ENCODE measurements at regions not wholly inside any gene's neighbourhood (a gene's known extent, or its start where the extent isn't known, plus 50 kb on each side); places are given as distances from the start of the nearest gene placed in this dataset.

DNA sequence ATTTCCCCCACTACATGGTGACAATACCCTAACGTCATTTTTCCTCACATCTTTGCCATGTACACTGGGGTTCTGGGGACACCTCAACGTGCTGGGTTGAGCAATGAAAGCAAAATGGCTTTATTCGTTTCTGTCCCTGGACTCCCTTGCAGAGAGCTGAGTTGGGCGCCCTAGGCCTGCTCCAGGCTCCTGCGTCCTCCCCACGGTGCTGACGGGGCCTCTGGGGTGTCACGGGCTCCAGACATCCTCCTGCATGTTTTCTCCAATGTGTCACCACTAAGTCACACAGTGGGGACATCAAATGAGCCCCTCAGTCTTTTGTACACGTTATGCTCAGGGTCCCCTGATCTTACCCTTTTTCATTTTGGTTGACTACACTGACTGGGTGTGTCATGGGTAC, 99.8 kb downstream of the TTLL2 start:
- CTCF ChIA-PET (ENCODE audit: unreplicated experiment) = no interaction called here
- H2AFZ ChIP-seq (ENCODE audit: low read length) = no peak overlapping the region
- TF ChIP-seq, protein P1, sequence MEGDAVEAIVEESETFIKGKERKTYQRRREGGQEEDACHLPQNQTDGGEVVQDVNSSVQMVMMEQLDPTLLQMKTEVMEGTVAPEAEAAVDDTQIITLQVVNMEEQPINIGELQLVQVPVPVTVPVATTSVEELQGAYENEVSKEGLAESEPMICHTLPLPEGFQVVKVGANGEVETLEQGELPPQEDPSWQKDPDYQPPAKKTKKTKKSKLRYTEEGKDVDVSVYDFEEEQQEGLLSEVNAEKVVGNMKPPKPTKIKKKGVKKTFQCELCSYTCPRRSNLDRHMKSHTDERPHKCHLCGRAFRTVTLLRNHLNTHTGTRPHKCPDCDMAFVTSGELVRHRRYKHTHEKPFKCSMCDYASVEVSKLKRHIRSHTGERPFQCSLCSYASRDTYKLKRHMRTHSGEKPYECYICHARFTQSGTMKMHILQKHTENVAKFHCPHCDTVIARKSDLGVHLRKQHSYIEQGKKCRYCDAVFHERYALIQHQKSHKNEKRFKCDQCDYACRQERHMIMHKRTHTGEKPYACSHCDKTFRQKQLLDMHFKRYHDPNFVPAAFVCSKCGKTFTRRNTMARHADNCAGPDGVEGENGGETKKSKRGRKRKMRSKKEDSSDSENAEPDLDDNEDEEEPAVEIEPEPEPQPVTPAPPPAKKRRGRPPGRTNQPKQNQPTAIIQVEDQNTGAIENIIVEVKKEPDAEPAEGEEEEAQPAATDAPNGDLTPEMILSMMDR (conservative IDR thresholded peaks at IDR 0.05; ENCODE audit: low read length) = no peak
- TF ChIP-seq EZH2phosphoT487 (IDR thresholded peaks at IDR 0.05; ENCODE audit: borderline replicate concordance, low read depth, low read length) = no peak
- POLR2A ChIA-PET = no interaction called here
- no peaks in the 10 kb centered on the region for H4K20me1 ChIP-seq (ENCODE audit: insufficient read depth, low read length)
- BruUV-seq (replicated peaks) = no TSS peak
- no peaks in the 10 kb centered on the region for H3K4me1 ChIP-seq (ENCODE audit: insufficient read depth, low read length, poor library complexity, severe bottlenecking)
- no peak overlapping the region for H3K27ac ChIP-seq (ENCODE audit: low read depth, low read length, poor library complexity, severe bottlenecking)
- no peaks in the 10 kb centered on the region for H3K9me3 ChIP-seq (ENCODE audit: low read length)
- DNase-seq (ENCODE audit: low spot score) = no peak
- intact Hi-C loops (cut with micrococcal nuclease; ENCODE audit: unreplicated experiment) = no loop called here
- no peaks in the 10 kb centered on the region for H3K36me3 ChIP-seq (ENCODE audit: insufficient read depth, low read length)
- no peak overlapping the region for H3K4me3 ChIP-seq (ENCODE audit: low read depth, low read length, poor library complexity, severe bottlenecking)
- no peak overlapping the region for H3K4me2 ChIP-seq (ENCODE audit: low read length)
- H3K9me2 ChIP-seq (ENCODE audit: insufficient read depth, low read length) = no peaks in the 10 kb centered on the region
- no peaks in the 10 kb centered on the region for H3K79me2 ChIP-seq (ENCODE audit: insufficient read depth, low read depth, low read length)

DNA sequence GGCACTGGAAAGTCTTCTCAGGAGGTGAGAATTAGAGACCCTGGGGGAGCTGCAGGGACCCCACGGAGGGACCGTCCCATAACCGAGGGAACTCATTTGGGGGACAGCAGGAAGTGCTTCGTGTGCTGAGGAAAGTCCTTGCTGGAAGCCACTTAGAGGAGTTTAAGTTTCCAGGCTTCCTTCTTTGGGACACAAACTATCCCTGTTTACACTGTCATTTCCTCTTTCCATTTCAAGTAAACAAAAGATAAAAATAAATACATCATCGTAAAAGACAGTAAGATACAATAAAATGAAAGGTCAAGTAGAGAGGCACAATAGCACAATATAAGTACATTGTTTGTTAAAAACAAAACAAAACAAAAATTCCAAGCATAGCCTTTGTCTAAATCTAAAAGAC, 101.2 kb downstream of the TTLL2 start:
- Histone ChIP-seq H4K20me1 (ENCODE audit: insufficient read depth, low read length) (no peaks in the 10 kb centered on the region), H3K79me2 (ENCODE audit: insufficient read depth, low read depth, low read length) (no peaks in the 10 kb centered on the region), H3K4me2 (ENCODE audit: low read length) (no peak overlapping the region), H2AFZ (ENCODE audit: low read length) (no peak overlapping the region), H3K4me3 (ENCODE audit: low read depth, low read length, poor library complexity, severe bottlenecking) (no peak overlapping the region), H3K36me3 (ENCODE audit: insufficient read depth, low read length) (no peaks in the 10 kb centered on the region), H3K4me1 (ENCODE audit: insufficient read depth, low read length, poor library complexity, severe bottlenecking) (no peaks in the 10 kb centered on the region), H3K9me2 (ENCODE audit: insufficient read depth, low read length) (no peaks in the 10 kb centered on the region), H3K9me3 (ENCODE audit: low read length) (no peaks in the 10 kb centered on the region), H3K27ac (ENCODE audit: low read depth, low read length, poor library complexity, severe bottlenecking) (no peak overlapping the region)
- TF ChIP-seq, protein P1 (conservative IDR thresholded peaks at IDR 0.05; ENCODE audit: low read length) = no peak
- TF ChIP-seq EZH2phosphoT487 (IDR thresholded peaks at IDR 0.05; ENCODE audit: borderline replicate concordance, low read depth, low read length) = no peak
- intact Hi-C loops (cut with micrococcal nuclease; ENCODE audit: unreplicated experiment) = no loop called here
- ChIA-PET POLR2A (no interaction called here), CTCF (ENCODE audit: unreplicated experiment) (no interaction called here)
- BruUV-seq (replicated peaks) = no TSS peak
- no peak for DNase-seq (ENCODE audit: low spot score)

DNA sequence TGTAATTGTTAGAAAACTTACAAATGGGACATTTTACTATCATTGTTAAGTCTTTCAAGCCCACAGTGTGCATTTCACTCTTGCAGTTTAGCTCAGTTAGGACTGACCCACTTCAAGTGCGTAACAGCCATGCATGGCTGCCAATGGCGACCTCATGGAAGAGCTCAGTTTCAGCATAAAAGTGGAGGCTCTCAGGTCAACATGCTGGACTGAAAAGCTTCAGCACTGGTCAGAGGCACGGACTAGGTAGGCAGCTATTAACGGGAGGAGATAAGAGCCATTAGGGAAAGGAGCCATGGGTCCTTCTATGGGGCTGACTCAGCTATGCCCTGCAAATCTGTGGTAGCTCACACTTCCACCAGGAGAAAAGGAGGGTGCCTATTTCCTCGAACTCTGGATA, 101.8 kb downstream of the TTLL2 start:
- Histone ChIP-seq H3K4me2 (ENCODE audit: low read length) (no peak overlapping the region), H2AFZ (ENCODE audit: low read length) (no peak overlapping the region), H3K4me3 (ENCODE audit: low read depth, low read length, poor library complexity, severe bottlenecking) (no peak overlapping the region), H4K20me1 (ENCODE audit: insufficient read depth, low read length) (no peaks in the 10 kb centered on the region), H3K79me2 (ENCODE audit: insufficient read depth, low read depth, low read length) (no peaks in the 10 kb centered on the region), H3K9me3 (ENCODE audit: low read length) (no peaks in the 10 kb centered on the region), H3K9me2 (ENCODE audit: insufficient read depth, low read length) (no peaks in the 10 kb centered on the region), H3K36me3 (ENCODE audit: insufficient read depth, low read length) (no peaks in the 10 kb centered on the region), H3K27ac (ENCODE audit: low read depth, low read length, poor library complexity, severe bottlenecking) (no peak overlapping the region), H3K4me1 (ENCODE audit: insufficient read depth, low read length, poor library complexity, severe bottlenecking) (no peaks in the 10 kb centered on the region)
- TF ChIP-seq, protein P1 (conservative IDR thresholded peaks at IDR 0.05; ENCODE audit: low read length) = no peak
- no peak for TF ChIP-seq EZH2phosphoT487 (IDR thresholded peaks at IDR 0.05; ENCODE audit: borderline replicate concordance, low read depth, low read length)
- BruUV-seq (replicated peaks) = no TSS peak
- CTCF ChIA-PET (ENCODE audit: unreplicated experiment) = no interaction called here
- intact Hi-C loops (cut with micrococcal nuclease; ENCODE audit: unreplicated experiment) = no loop called here
- no peak for DNase-seq (ENCODE audit: low spot score)
- POLR2A ChIA-PET = no interaction called here
